Lung (tissue), 11 donors: ENCODE measurements at regions not wholly inside any gene's neighbourhood (a gene's known extent, or its start where the extent isn't known, plus 50 kb on each side); places are given as distances from the start of the nearest gene placed in this dataset.

Experiments
- ATAC-seq: fragments of 200-7000 bp; cut with Tn5 transposase; one replicate; pipeline ENCODE4 v1.9.1; 2020; ENCODE audit warnings: moderate number of reproducible peaks; ENCODE audit not compliant: insufficient read depth, low FRiP score
- DNase-seq, 3 donors: peaks; one replicate each; pipeline ENCODE4 v3.0.0-alpha.2; 2013 to 2017
- H3K27ac ChIP-seq, 2 donors: one replicate each; pipeline ENCODE4 v1.5.1; 2013; ENCODE audit warnings: mild to moderate bottlenecking in 2 of 2, moderate library complexity in 2 of 2, control low read depth in 1 of 2, inconsistent platforms in 1 of 2, low read depth in 1 of 2, low read length in 1 of 2
- H3K27me3 ChIP-seq, 3 donors: one replicate each; pipeline ENCODE4 v1.5.1; 2013; ENCODE audit warnings: low read length in 2 of 3; ENCODE audit not compliant: control insufficient read depth in 3 of 3, insufficient read depth in 3 of 3
- H3K36me3 ChIP-seq, 4 donors: one replicate each; pipeline ENCODE4 v1.5.1; 2013; ENCODE audit warnings: low read length in 4 of 4, mild to moderate bottlenecking in 1 of 4, moderate library complexity in 1 of 4; ENCODE audit not compliant: control insufficient read depth in 4 of 4, insufficient read depth in 4 of 4
- H3K4me1 ChIP-seq, 5 donors: one replicate each; pipeline ENCODE4 v1.5.1; 2013; ENCODE audit warnings: low read length in 5 of 5, mild to moderate bottlenecking in 2 of 5, moderate library complexity in 1 of 5; ENCODE audit not compliant: control insufficient read depth in 5 of 5, insufficient read depth in 5 of 5
- H3K4me3 ChIP-seq: one replicate; pipeline ENCODE4 v1.5.1; 2013; ENCODE audit warnings: mild to moderate bottlenecking, control low read depth, moderate library complexity
- H3K9ac ChIP-seq, 2 donors: one replicate each; pipeline ENCODE4 v1.5.1; 2013; ENCODE audit warnings: low read length in 2 of 2, control low read depth in 1 of 2; ENCODE audit not compliant: insufficient read depth in 1 of 2
- H3K9me3 ChIP-seq, 4 donors: one replicate each; pipeline ENCODE4 v1.5.1; 2013; ENCODE audit warnings: low read length in 3 of 4, mild to moderate bottlenecking in 1 of 4, moderate library complexity in 1 of 4; ENCODE audit not compliant: control insufficient read depth in 4 of 4, insufficient read depth in 3 of 4
- CTCF ChIP-seq: IDR thresholded peaks from 2 replicates; pipeline ENCODE4 v1.5.1; 2012; ENCODE audit warnings: mild to moderate bottlenecking; ENCODE audit errors: control extremely low read depth, extremely low read depth
- WGBS, 2 donors: extraction: QIAGEN DNeasy Blood & Tissue Kit; methylation state at CpG; one replicate each; pipeline ENCODE4 v1.1.7; 2013; 5-methylcytosine and 5-hydroxymethylcytosine counted together
- donor health status: control.
- donor health status: control.
- donor health status: Bipolar disorder and iron deficiency.
- donor health status: healthy.
- donor health status: DM: yes; HTN: yes; CAD: no.

- no peaks in the 10 kb centered on the region for H3K4me1 ChIP-seq
- no peak overlapping the region for H3K9ac ChIP-seq
- H3K9me3 ChIP-seq = peaks cover 0 to 4% (median 2%) of the 10 kb centered on the region in 4 donors
- TF ChIP-seq CTCF = no peak
- ATAC-seq = no peak
- 86 to 91% methylated on average over 3 of the region's 3 CpGs for WGBS, 2 donors
- H3K36me3 ChIP-seq = no peaks in the 10 kb centered on the region
- H3K27ac ChIP-seq = no peak overlapping the region
- no peak for DNase-seq
- no peak overlapping the region for H3K4me3 ChIP-seq
- H3K27me3 ChIP-seq = no peaks in the 10 kb centered on the region
Measured at GRCh38 chr6:140486450-140487361, 1112.3 kb upstream of the CITED2 start.

GRCh38 chr6:140485740-140486449 is 1111.4 kb upstream of the CITED2 start:
- Histone ChIP-seq H3K9ac (no peak overlapping the region), H3K27ac (no peak overlapping the region), H3K4me3 (no peak overlapping the region), H3K9me3 (peaks cover 0 to 4% (median 2%) of the 10 kb centered on the region in 4 donors), H3K27me3 (no peaks in the 10 kb centered on the region), H3K4me1 (peaks cover 0 to 2% (median 0%) of the 10 kb centered on the region in 5 donors), H3K36me3 (no peaks in the 10 kb centered on the region)
- peak; percentile 92 for ATAC-seq
- 46 to 65% methylated on average over 6 of the region's 6 CpGs for WGBS, 2 donors
- DNase-seq = no peak
- TF ChIP-seq CTCF = no peak

- peaks cover 0 to 3% (median 0%) of the 10 kb centered on the region in 5 donors for H3K4me1 ChIP-seq
- no peak overlapping the region for H3K4me3 ChIP-seq
- H3K27ac ChIP-seq = no peak overlapping the region
- peak; percentile 20 to 79 (median 61) for DNase-seq
- H3K9me3 ChIP-seq = peaks cover 0 to 5% (median 0%) of the 10 kb centered on the region in 4 donors
- TF ChIP-seq CTCF = no peak
- ATAC-seq = no peak
- no peaks in the 10 kb centered on the region for H3K36me3 ChIP-seq
- WGBS, 2 donors = 35 to 46% methylated on average over 2 of the region's 2 CpGs
- H3K27me3 ChIP-seq = no peaks in the 10 kb centered on the region
- no peak overlapping the region for H3K9ac ChIP-seq
Measured at GRCh38 chr6:140480852-140481251, 1106.4 kb upstream of the CITED2 start.
